GM12873 (cell line): ENCODE measurements at regions not wholly inside any gene's neighbourhood (a gene's known extent, or its start where the extent isn't known, plus 50 kb on each side); places are given as distances from the start of the nearest gene placed in this dataset.

Source experiments
- CTCF ChIP-seq: IDR thresholded peaks from 2 replicates; pipeline ENCODE4 v1.5.1; 2012; ENCODE audit warnings: low read depth, mild to moderate bottlenecking, moderate library complexity, low read length, control low read depth; ENCODE audit not compliant: insufficient read depth; ENCODE audit errors: missing control alignments

- TF ChIP-seq CTCF = no peak
Measured at GRCh38 chr14:43625294-43625693, 881.8 kb downstream of the FSCB start.

GRCh38 chr14:43621282-43621681 lies 885.8 kb downstream of the FSCB start:
- no peak for TF ChIP-seq CTCF

- no peak for TF ChIP-seq CTCF
Measured at GRCh38 chr14:43595096-43595772, 911.8 kb downstream of the FSCB start.

- no peak for TF ChIP-seq CTCF
Measured at GRCh38 chr14:43591776-43592175, 915.3 kb downstream of the FSCB start.

- no peak for TF ChIP-seq CTCF
Measured at GRCh38 chr14:43587183-43587582, 919.9 kb downstream of the FSCB start.

GRCh38 chr14:43579671-43580070 lies 927.4 kb downstream of the FSCB start:
- no peak for TF ChIP-seq CTCF

- TF ChIP-seq CTCF = no peak
Measured at GRCh38 chr14:43568022-43568421, 939.1 kb downstream of the FSCB start.

- TF ChIP-seq CTCF = no peak
Measured at GRCh38 chr14:43548368-43548767, 958.7 kb downstream of the FSCB start.
